B cell (primary cell): ENCODE measurements at regions not wholly inside any gene's neighbourhood (a gene's known extent, or its start where the extent isn't known, plus 50 kb on each side); places are given as distances from the start of the nearest gene placed in this dataset.

ENCODE experiments used
- EZH2 ChIP-seq: IDR thresholded peaks from 2 replicates; pipeline ENCODE4 v1.6.1; 2012; ENCODE audit warnings: borderline replicate concordance, low read depth, mild to moderate bottlenecking, moderate library complexity, low read length; ENCODE audit not compliant: insufficient read depth, poor library complexity, severe bottlenecking
- TF ChIP-seq, protein P1 (sequence below): fragments of 200-600 bp; IDR thresholded peaks from one replicate; pipeline ENCODE4 v1.8.0; 2022; ENCODE audit warnings: antibody characterized with exemption, mild to moderate bottlenecking

DNA sequence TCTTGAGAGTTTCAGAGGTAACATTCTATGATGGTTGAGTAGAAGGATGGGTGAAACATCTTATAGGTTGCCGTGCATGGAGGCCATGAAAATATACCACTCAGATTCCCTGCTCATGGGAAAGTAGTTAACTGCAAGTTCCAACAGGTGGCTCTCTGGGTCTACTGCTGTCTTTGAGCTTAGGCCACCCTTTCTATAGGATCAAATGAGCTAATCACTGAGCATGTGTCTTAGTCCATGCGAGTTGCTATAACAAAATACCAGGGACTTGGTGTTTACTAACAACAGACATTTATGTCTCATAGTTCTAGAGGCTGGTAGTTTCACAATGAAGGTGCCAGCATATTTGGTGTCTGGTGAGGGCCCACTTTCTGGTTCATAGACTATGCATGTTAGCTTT, 144.8 kb upstream of the UNC5C start:
- TF ChIP-seq, protein P1, sequence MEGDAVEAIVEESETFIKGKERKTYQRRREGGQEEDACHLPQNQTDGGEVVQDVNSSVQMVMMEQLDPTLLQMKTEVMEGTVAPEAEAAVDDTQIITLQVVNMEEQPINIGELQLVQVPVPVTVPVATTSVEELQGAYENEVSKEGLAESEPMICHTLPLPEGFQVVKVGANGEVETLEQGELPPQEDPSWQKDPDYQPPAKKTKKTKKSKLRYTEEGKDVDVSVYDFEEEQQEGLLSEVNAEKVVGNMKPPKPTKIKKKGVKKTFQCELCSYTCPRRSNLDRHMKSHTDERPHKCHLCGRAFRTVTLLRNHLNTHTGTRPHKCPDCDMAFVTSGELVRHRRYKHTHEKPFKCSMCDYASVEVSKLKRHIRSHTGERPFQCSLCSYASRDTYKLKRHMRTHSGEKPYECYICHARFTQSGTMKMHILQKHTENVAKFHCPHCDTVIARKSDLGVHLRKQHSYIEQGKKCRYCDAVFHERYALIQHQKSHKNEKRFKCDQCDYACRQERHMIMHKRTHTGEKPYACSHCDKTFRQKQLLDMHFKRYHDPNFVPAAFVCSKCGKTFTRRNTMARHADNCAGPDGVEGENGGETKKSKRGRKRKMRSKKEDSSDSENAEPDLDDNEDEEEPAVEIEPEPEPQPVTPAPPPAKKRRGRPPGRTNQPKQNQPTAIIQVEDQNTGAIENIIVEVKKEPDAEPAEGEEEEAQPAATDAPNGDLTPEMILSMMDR, result no peak
- no peak for TF ChIP-seq EZH2
